ENCODE measurements at regions not wholly inside any gene's neighbourhood (a gene's known extent, or its start where the extent isn't known, plus 50 kb on each side); places are given as distances from the start of the nearest gene placed in this dataset.
A peak's percentile ranks its signal among the peaks of the same experiment; 100 is the strongest.
"Not testable (repeated sequence)": the region's sequence is repeated elsewhere in the genome, so short reads cannot be mapped to it uniquely, and the experiment has no call there.

DNA sequence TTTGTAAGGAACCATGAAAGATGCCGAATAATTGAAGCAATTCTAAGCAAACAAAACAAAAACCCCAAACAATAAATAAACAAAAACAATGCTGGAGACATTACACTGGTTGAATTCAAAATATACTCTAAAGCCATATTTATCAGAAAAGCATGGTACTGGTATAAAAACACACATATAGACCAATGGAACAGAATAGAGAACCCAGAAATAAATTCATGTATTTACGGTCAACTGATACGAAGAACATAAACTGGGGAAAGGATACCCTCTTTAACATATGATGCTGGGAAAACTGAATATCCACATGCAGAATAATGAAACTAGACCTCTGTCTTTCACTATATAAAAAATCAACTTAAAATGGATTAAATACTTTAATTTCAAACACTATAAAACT, 214.3 kb upstream of the PDZRN3 start:
- DNase-seq, result no peak

DNA sequence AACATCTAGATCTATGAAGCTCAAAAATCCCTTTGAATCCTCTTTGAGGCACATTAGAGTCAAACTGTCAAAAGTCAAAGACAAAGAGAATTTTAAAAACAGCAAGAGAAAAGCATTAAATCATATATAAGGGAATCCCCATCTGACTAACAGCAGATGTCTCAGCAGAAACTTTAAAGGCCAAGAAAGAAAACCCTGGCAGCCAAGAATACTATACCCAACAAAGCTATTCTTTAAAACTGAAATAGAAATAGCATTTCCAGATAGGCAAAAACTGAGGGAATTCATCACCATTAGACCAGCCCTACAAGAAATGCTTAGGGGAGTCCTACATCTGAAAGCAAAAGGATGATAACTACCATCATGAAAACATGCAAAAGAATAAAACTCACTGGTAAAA, 211.2 kb upstream of the PDZRN3 start:
- no peak for DNase-seq

DNA sequence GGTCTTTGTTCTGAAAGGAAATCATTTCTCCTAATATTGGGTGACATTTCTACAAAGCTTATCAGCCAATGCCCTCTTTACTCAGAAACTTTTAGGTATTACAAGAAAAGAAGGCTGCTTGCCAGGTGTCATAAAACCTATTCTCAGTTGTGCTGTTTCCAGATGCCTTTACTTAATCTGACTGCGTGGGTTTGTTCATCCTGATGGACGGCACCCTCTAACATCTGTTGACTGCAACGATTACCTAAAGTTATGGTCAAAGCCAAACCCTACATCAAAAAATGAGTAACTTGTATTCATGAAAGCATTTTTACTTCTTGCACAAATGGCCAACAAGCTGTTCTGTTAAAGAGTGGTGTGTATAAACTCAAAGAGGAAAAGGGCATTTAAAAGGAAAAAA, 207.7 kb upstream of the PDZRN3 start:
- DNase-seq, result no peak

DNA sequence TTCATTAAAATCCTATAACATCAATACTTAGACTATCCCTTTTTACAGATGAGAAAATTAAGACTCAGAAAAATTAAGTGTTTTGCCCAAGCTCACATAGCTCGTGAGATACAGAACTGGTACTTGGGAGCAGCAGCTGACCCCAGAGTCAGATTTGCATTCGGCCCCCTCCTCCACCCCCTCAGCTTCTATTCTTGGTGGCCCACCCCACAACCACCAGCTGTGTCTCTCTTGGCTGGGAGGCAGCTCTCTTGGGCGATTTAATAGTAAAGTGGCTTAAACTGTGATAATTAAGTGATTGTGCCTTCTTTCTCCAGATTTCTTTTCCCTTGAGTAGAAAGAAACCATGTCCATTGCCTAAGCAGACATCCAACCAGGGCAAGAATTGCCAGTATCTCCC, 203.6 kb upstream of the PDZRN3 start:
- no peak for DNase-seq

DNA sequence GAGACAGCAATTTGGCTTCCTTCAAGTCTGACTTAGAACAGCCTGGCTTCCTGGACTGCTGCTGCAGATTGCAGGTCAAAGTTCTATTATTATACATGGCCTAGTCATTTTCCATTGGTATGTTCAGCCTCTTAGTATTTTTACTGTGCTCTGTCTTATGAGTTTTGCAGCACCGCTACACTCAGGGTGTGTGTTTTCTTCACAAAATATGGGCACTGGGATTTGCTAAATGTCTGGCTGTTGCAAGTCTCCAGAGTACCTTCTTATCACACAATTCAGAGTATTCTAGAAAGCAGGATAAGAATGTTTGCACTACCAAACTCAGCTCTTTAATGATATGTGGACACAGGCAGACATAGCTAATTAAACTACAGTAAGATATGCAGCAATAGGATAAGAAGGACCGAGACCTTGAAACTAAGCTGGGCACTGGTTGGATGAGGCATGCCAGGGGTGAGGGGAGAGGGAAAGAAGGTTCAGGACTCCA, 203.0 kb upstream of the PDZRN3 start:
- DNase-seq, result no peak

DNA sequence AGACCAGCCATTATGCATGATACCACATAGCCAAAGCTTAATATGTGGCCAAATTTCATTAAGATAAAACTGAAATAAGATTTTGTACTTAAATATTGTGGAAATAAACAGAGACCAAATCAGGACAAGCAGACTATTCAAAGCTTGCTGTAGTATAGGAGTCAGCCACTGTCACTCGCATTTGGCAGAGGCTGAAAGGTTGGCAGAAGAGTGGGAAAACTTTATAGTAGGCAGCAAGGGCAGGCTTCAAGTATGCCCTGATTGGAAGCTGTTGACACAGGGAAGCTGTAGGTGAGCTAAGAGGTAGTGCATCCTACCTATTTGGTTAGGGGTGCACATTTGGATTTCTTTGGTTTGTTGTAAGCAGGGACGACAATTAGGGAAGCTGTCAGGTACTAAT, 202.5 kb upstream of the PDZRN3 start:
- no peak for DNase-seq

DNA sequence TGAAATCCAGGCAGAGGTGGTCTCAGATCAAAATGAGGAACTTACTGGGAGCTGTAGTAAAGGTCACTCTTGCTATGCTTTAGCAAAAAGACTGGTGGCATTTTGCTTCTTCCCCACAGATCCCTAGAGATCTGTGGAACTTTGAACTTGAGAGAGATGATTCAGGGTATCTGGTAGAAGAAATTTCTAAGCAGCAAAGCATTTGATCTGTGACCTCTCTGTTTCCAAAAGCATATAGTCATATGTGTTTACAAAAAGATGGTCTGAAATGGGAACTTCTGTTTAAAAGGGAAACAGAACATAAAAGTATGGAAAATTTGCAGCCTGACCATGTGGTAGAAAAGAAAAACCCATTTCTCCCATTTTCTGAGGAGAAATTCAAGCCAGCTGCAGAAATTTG, 196.2 kb upstream of the PDZRN3 start:
- DNase-seq, result not testable (repeated sequence)

DNA sequence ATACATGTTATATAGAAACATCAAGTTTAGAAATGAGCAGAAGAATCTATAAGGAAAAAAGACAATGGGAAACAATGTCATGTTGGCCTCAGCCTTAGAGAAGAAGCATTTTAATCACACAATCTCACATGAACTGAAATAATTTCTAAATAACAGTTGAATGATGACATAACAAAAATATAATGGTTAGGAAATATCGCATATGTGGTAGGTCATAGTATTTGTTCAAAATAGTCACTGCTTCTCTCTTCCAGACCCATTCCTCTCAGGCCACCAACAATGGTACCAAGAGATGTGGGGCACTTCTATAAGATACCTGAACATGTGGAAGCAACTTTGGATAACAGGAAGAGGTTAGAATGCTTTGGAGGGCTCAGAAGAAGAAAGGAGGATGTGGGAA, 195.7 kb upstream of the PDZRN3 start:
- DNase-seq, result no peak

DNA sequence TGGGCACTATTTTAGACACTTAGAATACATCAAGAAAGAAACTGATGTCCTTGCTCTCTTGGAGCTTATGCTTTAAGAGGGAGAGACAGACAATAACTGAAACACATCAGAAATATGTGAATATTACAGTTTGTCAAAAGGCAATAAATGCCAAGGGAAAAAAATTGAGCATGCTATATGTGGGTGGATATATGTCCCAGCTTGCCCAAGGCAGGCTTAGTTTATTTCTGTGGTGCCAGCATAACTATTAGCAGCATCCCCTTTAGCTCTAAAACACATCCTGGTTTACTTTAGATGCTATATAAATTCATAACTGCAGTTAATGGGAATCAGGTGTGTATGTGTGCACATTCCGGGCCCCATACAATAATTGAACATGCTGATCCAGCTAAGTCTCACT, 191.2 kb upstream of the PDZRN3 start:
- no peak for DNase-seq

DNA sequence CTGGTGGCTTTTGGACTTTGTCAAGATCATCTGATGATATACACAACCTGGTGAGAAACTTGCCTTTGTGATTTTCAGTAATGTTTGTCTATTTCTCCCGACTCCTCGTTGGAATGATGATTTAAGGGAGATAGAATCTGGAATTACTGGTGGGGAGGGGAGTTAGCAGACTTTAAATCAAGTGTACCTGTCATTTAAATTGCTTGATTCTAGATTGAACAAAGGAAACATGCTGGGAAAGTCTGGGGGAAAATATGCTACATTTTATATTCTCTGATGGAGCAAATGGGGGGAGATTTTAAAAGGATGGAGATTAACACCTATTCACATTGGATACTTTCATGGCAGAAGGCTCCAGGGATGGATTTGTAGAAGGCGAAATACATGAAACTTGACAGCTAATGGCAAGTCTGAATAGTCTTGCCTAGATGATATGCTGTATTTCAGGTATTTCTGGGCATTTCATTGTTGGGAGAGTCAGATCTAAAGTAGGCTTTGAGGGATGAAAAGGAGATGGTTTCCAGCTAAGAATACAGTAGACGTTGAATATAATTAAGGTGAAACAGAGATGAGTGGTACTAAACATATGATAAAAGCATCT, 189.1 kb upstream of the PDZRN3 start:
- no peak for DNase-seq

DNA sequence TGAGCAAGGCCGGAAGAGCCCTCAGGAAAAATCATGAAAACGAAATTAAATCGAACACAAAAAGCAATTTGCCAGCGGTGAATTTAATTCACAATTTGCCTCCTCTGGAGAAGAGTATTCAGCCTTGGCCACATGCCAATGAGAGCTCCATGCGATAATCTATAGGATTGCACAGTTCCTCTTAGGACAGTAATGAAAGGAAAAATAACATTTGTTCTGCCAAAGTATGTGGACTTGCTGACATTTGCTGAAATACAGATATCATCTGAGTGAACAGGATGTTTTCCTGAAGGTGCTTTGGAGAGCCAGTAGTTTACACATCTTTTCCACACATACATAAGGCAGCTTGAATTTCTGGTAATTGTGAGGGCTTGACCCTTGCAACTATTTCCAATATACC, 188.6 kb upstream of the PDZRN3 start:
- DNase-seq, result no peak

DNA sequence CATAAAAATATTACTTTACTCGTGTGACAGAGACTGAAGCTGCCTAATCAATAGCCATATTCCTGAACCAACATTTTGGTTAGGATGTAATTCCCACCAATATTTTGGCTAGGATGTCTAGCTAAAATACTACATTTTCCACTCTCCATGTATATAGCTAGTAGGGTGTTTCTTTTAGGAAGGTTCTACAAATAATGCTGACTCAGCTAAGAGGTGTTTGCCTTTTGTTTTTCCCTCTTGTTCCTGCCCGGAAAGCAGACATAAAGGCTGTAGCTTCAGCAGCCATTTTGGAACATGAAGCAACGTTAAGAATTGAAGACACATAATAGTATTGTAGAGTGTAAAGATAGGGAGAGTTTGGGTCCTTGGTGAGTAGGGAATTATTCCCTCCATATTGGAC, 187.3 kb upstream of the PDZRN3 start:
- no peak for DNase-seq

DNA sequence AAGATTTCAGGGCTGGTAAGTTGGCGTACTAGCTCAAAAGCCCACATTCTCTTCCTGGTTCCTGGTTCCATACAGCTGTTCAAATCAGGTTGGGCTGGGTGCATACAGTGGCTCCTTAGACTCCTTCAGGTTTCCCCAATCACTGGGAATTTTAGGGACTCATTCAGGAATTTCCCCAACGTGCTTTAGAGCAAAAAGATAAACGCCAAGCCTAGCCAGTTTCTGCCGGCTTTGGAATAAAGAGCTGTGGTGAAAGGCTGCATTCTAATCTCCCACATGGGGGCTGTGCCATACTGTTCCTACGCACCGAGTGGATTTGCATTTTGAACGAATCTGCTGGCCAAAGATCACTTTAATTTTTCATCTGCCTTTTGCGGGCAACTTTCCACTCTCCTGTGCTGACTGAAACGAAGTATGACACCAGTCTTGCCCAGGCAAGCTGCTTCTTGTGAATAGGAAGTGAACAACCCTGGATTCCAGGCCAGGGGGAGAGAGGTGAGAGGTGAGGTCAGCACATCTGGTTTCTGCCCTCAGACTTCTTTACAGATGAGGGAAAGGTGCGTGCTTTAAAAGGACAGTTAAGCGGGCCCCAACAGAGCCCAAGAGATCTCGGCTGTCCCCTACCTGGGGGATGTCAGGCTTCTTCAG, 184.2 kb upstream of the PDZRN3 start:
- DNase-seq, result no peak

DNA sequence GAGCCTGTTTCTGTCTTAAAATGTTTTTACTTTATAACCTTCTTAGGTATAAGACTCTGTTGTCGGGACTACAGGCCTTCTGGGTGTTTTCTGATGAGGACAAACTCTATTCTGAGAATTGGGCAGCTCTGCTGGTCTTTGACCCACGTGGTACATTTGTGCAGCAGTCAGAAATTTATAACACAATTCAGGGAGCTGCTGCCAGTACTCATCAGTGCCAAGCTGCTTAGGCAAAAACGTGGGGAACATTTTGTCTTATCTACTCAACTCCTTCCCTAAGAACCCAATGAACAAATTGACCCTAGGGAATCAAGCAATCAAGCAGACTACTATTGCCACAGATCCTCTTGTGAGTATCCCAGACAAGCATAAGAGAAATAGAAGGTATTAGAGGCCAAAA, 180.7 kb upstream of the PDZRN3 start:
- no peak for DNase-seq

DNA sequence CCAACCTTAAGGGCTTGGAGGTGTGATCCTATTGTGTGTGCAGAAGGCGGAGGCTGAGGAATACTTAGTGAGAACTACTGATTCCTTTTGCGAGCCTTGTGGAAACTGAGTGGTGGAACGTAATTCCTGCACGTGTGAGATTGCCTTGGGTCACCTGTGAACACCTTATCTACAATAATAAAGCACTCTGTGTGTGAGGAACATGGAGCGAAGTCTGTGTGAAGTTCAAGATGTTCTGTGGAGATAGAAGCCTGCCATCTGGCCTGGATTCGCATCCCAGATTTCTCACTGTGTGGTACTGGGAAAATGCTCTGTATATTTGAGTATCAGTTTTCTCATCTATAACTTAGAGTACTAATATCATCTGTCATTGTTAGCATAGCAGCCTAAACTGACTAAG, 179.5 kb upstream of the PDZRN3 start:
- no peak for DNase-seq

DNA sequence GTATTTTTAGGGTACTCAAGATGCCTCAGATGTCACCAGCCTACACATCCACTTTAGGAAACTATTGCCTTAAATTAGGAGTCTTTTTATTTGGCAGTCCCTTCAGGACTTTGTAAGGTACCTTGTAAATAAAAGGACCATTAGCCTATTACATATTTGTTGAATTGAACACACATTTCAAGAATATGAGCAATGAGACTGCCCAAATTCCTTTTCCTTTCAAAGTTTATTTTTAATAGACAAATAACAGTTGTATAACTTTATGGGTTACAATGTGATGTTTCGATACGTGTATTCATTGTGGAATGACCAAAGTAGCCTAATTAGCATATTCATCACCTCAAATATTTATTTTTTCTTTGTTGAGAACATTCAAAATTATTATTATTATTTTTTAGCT, 176.7 kb upstream of the PDZRN3 start:
- DNase-seq, result no peak

DNA sequence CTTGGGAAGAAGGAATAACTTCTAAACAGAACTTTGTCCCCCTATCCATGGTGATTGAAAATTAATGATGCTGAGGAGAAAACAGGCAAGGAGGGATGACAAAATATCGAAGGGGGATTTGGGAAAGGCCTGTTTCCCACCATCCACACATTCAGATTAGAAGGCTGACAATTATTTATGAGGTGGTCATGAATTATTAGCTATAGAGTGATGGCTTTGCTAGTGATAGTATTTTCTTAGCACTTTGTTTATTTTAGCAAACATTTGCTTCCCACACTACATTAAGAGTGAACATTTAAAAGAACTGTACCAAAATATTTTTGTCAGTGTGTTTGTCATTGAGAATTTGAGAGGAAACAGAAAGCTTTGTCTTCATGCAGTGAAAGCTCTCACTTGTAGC, 172.6 kb upstream of the PDZRN3 start:
- DNase-seq, result no peak

DNA sequence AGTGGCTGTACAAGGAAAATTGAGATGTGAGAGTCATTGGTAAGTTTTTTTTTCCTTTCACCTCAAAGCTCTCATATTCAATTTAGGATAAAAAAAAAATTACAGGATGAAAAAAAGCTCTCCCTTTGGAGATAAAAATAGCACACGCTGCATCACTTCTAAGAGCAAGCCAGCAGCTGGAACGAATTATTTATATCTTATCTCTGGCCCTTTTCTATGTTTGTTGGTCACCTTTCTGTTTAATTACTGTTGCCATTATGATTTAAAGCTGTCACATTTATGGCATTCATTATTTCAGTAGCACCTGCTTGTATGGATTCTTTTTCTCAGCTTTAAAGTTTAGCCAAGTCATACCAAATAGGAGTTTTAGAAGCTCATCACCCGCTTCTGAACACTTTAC, 171.6 kb upstream of the PDZRN3 start:
- no peak for DNase-seq

DNA sequence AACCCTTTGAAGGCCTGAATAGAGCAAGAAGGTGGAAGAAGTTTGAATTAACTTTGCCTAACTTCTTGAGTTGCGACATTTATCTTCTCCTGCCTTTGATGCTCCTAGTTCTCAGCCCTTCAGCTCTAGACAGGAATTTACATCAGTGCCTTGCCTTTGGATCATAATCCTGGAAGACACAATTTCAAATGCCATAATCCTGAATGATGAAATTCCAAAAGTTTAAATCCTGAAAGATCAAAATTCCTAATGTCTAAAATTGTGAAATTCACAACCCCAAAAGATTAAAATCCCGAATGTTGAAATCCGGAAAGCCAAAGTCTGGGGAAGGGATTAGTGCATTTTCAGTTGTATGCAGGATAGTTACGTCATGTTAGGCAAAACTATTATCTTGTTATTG, 166.6 kb upstream of the PDZRN3 start:
- DNase-seq, result no peak

DNA sequence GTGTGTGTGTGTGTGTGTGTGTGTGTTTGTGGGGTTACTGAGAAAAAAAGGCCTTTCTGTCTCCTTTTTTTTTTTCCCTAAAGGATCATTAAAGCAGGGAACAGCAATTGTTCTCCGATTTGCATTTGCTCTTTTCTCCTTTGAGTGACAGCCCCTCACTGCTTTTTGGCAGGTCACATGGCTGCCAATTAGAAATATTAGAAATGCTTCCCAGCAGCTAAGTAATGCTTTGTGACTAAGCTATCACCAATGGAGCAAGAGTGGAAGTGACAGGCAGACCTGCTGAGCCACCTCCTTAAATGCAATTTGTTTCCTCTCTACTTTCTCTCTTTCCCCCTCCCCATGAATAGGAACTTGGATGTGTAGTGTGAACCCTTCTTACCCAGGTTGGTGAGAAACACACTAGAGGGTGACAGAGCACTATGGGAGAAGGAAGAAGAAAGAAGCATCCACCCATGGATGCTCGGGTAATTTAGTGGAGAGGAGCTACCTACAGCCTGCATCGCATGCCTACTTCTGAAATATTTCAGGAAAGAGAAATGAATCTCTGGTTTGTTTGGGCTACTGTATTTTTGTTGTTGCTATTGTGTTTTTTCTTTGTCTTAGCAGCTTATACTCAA, 165.2 kb upstream of the PDZRN3 start:
- DNase-seq, result no peak

DNA sequence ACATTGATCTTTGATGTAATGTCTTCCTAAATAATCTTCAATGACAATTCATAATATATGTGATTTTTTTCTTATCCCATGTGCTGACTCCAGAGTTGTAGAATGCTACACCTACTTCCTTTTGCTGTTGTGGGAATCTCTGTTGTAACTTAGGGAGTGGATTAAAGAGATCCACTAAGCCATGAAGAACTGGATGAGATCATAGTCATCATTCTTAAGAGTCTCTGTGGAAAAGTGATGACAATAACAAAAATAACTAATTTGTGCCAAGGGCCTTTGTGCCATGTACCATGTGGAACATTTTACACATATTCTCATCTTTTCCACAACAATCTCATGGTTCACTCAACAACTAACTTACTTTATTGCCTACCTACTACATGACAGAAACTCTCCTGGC, 162.9 kb upstream of the PDZRN3 start:
- no peak for DNase-seq

DNA sequence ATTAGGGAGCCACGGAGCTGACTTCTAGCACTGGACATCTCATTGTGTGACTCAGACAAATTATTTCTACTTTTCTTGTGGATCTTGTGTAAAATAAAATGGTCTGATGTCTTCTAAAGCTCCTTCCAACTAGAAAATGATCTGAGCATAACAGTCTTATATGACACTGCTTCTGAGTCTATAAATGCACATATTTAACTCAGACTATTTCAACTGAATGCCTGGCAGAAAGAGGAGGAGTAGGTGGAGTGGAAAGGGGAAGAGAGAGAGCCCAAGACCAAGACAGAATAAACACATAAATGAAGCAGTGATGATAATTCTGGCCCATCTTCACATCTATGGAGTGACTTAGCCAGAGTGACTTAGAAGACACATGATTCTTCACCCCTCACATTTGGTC, 162.3 kb upstream of the PDZRN3 start:
- DNase-seq, result no peak

DNA sequence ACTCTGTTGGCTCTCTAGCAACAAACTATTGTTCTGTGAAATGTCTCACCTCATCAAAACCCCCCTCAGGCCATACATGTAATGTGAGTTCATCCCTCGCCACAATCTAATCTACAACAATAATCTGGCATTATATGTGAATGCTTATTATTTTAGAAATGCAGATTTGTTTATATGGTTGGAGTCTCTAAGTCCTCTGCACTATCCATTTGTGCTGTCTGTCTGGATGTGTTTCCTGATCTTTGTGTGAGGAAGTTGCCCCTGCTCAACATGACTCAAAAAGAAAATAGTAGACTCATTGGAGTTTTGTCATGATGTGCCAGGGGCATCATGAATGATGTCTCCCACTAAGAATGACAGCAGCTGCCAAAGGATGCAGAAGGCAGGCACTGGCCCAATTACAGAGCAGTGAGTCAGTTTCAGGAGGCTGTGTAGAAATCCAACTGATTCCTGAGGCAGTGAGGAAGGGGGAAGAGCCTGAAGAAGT, 161.6 kb upstream of the PDZRN3 start:
- DNase-seq, result peak; percentile 30 to 49

DNA sequence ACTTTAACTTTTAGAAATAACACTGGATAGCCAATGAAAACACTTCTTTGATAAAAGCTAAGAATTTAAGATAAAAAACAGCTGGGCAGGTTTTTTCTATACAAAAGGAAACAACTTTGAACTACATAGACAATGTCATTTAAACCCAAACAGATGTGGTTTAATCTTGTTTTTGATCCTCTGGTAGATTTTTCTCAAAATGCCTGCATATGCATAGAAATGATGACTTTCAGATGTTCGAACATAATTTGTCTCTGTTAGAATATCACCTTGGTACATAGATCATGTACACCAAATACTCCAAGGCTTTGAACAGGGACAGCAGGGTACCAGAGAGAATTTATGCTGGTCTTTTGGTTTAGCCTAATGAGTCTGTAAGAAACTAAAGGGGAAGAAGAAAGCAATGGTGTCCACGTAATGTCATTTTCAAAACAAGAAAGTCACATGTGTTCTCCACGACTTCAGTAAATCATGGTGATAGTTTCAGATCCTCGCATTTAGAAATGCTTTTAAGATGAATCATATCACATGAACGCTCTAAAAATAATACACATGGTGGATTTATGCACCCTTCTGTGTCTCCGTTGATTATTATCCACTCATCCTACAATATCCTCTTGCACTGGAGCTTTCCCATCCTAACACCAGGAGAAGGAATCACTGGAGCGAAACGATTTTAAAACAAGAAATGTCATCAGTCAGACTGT, 160.1 kb upstream of the PDZRN3 start:
- DNase-seq, result no peak
